SK-N-SH (cell line): ENCODE measurements at regions not wholly inside any gene's neighbourhood (a gene's known extent, or its start where the extent isn't known, plus 50 kb on each side); places are given as distances from the start of the nearest gene placed in this dataset.

Experiments used
- CHD2 ChIP-seq: fragments of 150-350 bp; IDR thresholded peaks from 2 replicates; pipeline ENCODE4 v1.6.1; 2018; ENCODE audit warnings: low read length; ENCODE audit not compliant: partially characterized antibody
- EZH2phosphoT487 ChIP-seq: fragments of 200-600 bp; sonication (generic); IDR thresholded peaks from 2 replicates; pipeline ENCODE4 v1.6.1; 2017; ENCODE audit warnings: low read depth, mixed run types, mild to moderate bottlenecking, antibody characterized with exemption, moderate library complexity, borderline replicate concordance
- FOSL2 ChIP-seq: IDR thresholded peaks from 2 replicates; pipeline ENCODE4 v1.4.0; 2012; ENCODE audit warnings: low read depth, mild to moderate bottlenecking, moderate library complexity, borderline replicate concordance
- GABPA ChIP-seq: IDR thresholded peaks from 2 replicates; pipeline ENCODE4 v1.4.0; 2012; ENCODE audit warnings: low read depth, mild to moderate bottlenecking
- MXI1 ChIP-seq: IDR thresholded peaks from 2 replicates; pipeline ENCODE4 v1.6.1; 2012; ENCODE audit warnings: mild to moderate bottlenecking, low read depth, low read length, improper control_type of control experiment
- POLR2AphosphoS5 ChIP-seq: IDR thresholded peaks from 2 replicates; pipeline ENCODE4 v1.6.1; 2012; ENCODE audit warnings: low read depth, low read length
- RFX5 ChIP-seq: IDR thresholded peaks from 2 replicates; pipeline ENCODE4 v1.6.1; 2012; ENCODE audit warnings: mild to moderate bottlenecking, improper control_type of control experiment, low read length
- RXRA ChIP-seq: IDR thresholded peaks from 2 replicates; pipeline ENCODE4 v1.4.0; 2012; ENCODE audit warnings: low read depth, mild to moderate bottlenecking, borderline replicate concordance
- TAF1 ChIP-seq: IDR thresholded peaks from 2 replicates; pipeline ENCODE4 v1.6.1; 2012; ENCODE audit warnings: low read depth, mild to moderate bottlenecking, low read length, moderate library complexity, borderline replicate concordance
- TF ChIP-seq, protein P1 (sequence below): fragments of 200-600 bp; sonication (generic); IDR thresholded peaks from 2 replicates; pipeline ENCODE4 v1.6.1; 2017; ENCODE audit warnings: antibody characterized with exemption, mild to moderate bottlenecking, moderate library complexity
- TF ChIP-seq, protein P2 (sequence below): IDR thresholded peaks from 2 replicates; pipeline ENCODE4 v1.6.1; 2012; ENCODE audit warnings: mild to moderate bottlenecking, low read depth, low read length, moderate library complexity

DNA sequence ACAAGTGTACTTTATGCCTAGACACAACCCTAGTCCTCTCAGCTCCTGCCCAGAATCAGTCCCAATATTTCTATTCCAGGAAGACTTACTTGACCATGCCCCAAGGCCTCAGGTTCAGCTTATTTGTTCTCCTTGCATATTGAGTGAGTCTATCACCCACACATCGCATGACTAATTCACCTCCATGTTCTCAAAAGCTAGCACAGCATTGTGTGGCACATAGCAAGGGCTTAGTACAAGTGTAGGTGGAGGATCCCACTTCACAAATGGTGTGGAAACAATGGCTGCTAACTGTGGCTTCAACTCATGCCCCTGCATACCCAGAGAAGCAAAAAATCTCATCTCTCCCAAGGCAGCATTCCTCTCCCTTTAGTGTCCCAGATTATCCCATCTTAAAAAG lies 602.6 kb upstream of the API5 start:
- TF ChIP-seq FOSL2 (no peak), MXI1 (no peak), POLR2AphosphoS5 (no peak), EZH2phosphoT487 (no peak), GABPA (no peak), RXRA (no peak), RFX5 (no peak), CHD2 (no peak), TAF1 (no peak)
- TF ChIP-seq, protein P1, sequence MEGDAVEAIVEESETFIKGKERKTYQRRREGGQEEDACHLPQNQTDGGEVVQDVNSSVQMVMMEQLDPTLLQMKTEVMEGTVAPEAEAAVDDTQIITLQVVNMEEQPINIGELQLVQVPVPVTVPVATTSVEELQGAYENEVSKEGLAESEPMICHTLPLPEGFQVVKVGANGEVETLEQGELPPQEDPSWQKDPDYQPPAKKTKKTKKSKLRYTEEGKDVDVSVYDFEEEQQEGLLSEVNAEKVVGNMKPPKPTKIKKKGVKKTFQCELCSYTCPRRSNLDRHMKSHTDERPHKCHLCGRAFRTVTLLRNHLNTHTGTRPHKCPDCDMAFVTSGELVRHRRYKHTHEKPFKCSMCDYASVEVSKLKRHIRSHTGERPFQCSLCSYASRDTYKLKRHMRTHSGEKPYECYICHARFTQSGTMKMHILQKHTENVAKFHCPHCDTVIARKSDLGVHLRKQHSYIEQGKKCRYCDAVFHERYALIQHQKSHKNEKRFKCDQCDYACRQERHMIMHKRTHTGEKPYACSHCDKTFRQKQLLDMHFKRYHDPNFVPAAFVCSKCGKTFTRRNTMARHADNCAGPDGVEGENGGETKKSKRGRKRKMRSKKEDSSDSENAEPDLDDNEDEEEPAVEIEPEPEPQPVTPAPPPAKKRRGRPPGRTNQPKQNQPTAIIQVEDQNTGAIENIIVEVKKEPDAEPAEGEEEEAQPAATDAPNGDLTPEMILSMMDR = no peak
- TF ChIP-seq, protein P2, sequence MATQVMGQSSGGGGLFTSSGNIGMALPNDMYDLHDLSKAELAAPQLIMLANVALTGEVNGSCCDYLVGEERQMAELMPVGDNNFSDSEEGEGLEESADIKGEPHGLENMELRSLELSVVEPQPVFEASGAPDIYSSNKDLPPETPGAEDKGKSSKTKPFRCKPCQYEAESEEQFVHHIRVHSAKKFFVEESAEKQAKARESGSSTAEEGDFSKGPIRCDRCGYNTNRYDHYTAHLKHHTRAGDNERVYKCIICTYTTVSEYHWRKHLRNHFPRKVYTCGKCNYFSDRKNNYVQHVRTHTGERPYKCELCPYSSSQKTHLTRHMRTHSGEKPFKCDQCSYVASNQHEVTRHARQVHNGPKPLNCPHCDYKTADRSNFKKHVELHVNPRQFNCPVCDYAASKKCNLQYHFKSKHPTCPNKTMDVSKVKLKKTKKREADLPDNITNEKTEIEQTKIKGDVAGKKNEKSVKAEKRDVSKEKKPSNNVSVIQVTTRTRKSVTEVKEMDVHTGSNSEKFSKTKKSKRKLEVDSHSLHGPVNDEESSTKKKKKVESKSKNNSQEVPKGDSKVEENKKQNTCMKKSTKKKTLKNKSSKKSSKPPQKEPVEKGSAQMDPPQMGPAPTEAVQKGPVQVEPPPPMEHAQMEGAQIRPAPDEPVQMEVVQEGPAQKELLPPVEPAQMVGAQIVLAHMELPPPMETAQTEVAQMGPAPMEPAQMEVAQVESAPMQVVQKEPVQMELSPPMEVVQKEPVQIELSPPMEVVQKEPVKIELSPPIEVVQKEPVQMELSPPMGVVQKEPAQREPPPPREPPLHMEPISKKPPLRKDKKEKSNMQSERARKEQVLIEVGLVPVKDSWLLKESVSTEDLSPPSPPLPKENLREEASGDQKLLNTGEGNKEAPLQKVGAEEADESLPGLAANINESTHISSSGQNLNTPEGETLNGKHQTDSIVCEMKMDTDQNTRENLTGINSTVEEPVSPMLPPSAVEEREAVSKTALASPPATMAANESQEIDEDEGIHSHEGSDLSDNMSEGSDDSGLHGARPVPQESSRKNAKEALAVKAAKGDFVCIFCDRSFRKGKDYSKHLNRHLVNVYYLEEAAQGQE = no peak
